ENCODE measurements at regions not wholly inside any gene's neighbourhood (a gene's known extent, or its start where the extent isn't known, plus 50 kb on each side); places are given as distances from the start of the nearest gene placed in this dataset.

DNA sequence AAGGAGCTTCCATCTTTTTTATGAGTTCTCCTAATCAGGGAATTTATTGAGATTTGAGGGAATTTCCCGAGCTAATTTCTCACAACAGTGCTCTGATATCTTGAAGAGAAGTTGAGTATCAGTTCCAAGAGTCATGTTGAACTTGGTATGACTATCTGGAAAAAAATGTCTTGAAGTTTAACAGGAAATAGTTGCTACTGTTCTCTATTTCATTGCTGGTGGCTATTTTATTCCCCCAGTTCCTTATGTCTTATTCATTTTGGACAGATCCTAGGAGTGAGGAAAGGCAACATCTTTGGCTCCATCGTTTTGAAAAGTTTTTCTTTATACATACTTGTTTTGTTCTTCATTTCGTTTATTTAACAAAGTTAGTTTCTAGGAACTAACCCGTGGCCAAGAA, 307.8 kb upstream of the AGTR1 start:
- DNase-seq (ENCODE audit: low spot score) = no peak

- no peak for DNase-seq (ENCODE audit: low spot score)
Observed at GRCh38 chr3:148395821-148396220, 301.9 kb upstream of the AGTR1 start.

DNA sequence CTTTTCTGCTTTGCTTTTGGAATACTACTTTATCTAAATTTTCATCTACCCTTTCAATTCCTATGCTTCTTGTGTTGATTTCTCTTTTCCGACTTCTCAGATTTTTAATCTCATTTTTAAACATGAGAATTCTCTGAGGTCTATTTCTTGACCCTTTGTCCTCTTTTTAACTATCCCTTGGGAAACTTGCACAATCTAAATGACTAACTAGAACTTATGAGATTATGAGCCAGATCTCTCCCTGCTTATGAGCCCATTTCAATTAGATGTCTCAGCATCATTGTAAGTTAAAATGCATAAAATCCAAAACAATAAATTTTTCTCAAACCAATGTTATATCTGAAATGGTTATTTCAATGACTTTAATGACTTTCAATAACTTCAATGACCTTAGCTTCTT, 296.9 kb upstream of the AGTR1 start:
- no peak for DNase-seq (ENCODE audit: low spot score)

GRCh38 chr3:148408667-148409066, 289.0 kb upstream of the AGTR1 start:
- no peak for DNase-seq (ENCODE audit: low spot score)

DNA sequence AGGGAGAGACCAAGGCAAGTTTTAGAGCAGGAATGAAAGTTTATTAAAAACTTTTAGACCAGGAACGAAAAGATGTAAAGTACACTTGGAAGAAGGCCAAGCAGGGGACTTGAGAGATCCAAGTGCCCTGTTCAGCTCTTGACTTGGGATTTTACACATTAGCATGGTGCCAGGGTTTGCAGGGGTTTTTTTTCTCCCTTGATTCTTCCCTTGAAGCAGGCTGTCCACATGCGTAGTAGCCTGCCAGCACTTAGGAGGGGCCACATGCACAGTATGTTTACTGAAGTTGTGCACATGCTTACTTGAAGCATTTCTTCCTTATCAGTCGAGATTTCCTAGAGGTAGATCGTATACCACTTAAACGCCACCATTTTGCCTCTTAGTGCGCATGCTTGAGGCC, 277.5 kb upstream of the AGTR1 start:
- no peak for DNase-seq (ENCODE audit: low spot score)

DNA sequence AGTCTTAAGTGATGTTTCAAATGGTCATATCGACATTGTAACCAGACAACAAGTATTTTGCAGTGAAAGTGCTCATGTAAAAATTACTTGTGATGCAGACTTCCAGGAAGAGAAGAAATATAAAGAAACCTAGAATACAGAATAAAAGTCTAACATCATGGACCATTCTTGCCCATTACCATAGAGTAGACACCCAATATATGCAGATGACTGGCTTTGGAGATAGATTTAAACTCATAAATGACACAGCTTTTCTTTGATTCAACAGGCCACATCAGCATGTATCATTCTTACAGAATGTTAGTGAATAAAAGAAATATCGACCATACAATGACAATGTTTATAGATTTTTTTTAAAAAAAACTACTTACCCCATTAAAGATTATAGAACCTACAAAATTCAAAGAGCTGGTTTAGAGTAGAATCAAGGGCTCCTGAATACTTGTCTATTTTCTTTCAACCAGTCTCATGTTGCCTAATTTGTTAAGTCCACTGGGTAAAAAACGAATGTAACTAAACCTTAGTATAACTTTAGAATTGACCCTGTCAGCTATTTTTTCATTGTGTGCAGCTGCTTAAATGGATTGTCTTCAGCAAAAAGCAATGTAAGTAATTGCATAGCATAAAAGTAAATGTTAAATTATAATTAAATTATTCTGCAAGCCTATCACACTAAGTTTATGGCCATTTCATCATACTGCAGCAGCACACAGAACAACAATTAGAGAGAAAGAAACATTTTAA, 268.7 kb upstream of the AGTR1 start:
- no peak for DNase-seq (ENCODE audit: low spot score)

DNA sequence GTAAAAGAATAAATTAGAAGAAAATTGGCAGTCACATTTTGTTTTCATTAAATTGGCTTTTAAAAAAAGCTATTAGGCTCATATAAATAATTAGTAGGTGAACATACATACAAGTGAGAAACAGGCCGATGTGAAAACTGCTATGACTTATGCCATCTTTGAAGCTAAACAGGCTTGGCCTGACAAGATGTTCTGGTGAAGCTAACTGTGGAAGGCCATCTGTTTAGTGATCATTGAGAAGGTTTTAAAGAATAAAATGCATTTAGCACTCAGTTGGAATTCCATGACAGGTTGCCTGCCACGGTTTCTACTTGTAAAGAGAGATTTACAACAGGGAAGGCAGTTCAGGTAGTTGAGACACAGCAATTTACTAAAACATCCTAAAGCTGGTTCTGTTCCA, 264.0 kb upstream of the AGTR1 start:
- DNase-seq (ENCODE audit: low spot score) = no peak

DNA sequence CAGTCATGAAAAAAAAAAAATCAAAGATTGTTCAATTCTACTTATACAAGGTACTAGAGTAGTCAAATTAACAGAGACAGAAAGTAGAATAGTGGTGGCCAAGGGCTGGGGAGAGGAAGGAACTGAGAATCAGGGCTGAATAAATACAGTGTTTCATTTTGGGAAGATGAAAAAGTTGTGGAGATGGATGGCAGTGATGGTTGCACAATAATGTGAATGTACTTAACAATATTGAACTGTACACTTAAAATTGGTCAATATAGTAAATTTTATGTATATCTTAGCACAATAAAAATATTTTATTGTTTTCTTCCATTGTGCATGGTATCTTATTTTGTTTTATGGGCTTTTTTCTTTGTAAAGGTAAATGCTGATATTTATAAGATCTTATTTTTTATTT, 262.2 kb upstream of the AGTR1 start:
- DNase-seq (ENCODE audit: low spot score) = no peak

- no peak for DNase-seq (ENCODE audit: low spot score)
Observed at GRCh38 chr3:148439254-148439822, 258.4 kb upstream of the AGTR1 start.

- DNase-seq (ENCODE audit: low spot score) = no peak
Observed at GRCh38 chr3:148441191-148441590, 256.5 kb upstream of the AGTR1 start.

GRCh38 chr3:148450819-148451218, 246.9 kb upstream of the AGTR1 start:
- no peak for DNase-seq (ENCODE audit: low spot score)

- DNase-seq (ENCODE audit: low spot score) = no peak
Observed at GRCh38 chr3:148451969-148452368, 245.7 kb upstream of the AGTR1 start.

GRCh38 chr3:148453781-148454191, 243.9 kb upstream of the AGTR1 start:
- no peak for DNase-seq (ENCODE audit: low spot score)

DNA sequence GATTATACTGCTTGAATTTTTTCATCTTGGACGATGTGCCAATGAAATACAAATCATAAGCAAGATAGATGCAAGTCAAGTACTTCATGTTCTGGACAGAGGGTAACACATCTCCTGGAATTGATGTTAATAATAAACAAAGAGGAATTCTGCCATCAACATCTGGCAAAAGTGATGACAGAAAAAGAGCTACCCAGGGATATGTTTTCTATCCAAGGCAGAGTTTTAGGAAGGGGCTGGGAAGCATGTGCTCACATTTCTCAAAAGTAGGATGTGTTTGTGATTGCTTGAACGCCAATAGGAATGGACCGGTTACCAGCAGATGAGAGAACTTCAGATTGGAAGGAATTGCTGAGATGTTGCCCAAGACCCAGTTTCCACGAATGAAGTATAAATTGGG, 242.6 kb upstream of the AGTR1 start:
- DNase-seq (ENCODE audit: low spot score) = no peak

GRCh38 chr3:148457886-148458285, 239.8 kb upstream of the AGTR1 start:
- no peak for DNase-seq (ENCODE audit: low spot score)

- DNase-seq (ENCODE audit: low spot score) = no peak
Observed at GRCh38 chr3:148459931-148460513, 237.7 kb upstream of the AGTR1 start.

DNA sequence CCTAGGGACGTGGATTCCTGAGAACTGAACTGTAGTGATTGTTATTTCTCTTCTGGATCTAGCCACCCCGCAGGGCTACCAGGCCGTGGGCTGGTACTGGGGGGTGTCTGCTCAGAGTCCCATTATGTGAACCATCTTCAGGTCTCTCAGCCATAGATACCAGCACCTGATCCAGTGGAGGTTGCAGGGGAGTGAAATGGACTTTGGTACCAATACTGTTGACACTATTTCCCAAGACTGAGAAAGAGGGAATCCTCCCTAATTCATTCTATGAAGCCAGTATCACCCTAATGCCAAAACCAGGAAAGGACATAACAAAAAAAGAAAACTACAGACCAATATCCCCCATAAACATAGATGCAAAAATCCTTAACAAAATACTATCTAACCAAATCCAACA, 237.0 kb upstream of the AGTR1 start:
- no peak for DNase-seq (ENCODE audit: low spot score)

DNA sequence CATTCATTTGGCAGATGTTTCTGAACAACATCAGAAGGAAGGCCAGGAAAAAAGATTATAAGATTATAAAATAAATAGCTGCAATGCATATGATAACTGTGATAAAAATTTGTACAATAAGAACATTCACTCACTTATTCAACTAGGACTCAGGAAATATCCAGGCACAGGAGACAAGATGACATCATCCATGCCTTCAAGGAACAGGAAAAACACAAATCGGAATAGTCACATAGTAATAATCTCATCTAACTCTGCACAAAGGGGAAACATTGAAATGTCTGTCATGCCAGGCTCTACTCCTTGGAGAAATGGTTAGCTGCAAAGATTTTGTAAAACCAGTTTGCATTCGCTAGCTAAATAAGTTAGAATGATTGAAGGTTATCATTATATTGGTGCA, 233.5 kb upstream of the AGTR1 start:
- DNase-seq (ENCODE audit: low spot score) = no peak

DNA sequence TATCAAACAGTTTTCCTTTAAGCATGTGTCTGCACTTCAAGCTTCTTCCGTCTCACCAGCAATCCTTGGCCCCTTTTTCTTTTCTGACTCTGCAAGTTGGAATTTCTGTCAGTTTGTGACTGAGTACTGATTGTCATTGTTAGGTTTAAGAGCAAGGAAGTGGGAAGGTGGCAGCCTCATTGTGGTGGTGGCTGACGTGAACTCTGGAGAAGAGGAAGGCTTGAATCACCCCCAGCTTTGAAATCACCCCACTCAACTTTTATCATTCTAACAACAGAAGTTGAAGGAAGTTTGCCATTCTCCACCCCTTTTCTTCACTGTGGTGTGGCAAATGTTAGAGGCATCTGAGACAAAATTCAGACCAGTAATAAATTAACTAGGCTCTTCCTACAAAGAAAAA, 231.6 kb upstream of the AGTR1 start:
- peak; percentile 12 for DNase-seq (ENCODE audit: low spot score)

- no peak for DNase-seq (ENCODE audit: low spot score)
Observed at GRCh38 chr3:148466980-148467740, 230.5 kb upstream of the AGTR1 start.

GRCh38 chr3:148477375-148477774, 220.3 kb upstream of the AGTR1 start:
- DNase-seq (ENCODE audit: low spot score) = no peak

- no peak for DNase-seq (ENCODE audit: low spot score)
Observed at GRCh38 chr3:148493631-148494030, 204.1 kb upstream of the AGTR1 start.

- DNase-seq (ENCODE audit: low spot score) = no peak
Observed at GRCh38 chr3:148494451-148494850, 203.3 kb upstream of the AGTR1 start.
